Breast epithelium (tissue), 3 donors: ENCODE measurements at regions not wholly inside any gene's neighbourhood (a gene's known extent, or its start where the extent isn't known, plus 50 kb on each side); places are given as distances from the start of the nearest gene placed in this dataset.

Experiments
- CTCF ChIP-seq, 3 donors: fragments of 450-650 bp; IDR thresholded peaks; one replicate each; pipeline ENCODE4 v1.5.1; 2016 to 2017; ENCODE audit warnings: antibody characterized with exemption in 3 of 3, mild to moderate bottlenecking in 3 of 3, moderate library complexity in 3 of 3
- POLR2A ChIP-seq: fragments of 450-650 bp; IDR thresholded peaks from one replicate; pipeline ENCODE4 v1.6.1; 2016; ENCODE audit warnings: antibody characterized with exemption, mild to moderate bottlenecking, moderate library complexity
- POLR2AphosphoS5 ChIP-seq, 3 donors: sonication (generic); formaldehyde crosslinking; IDR thresholded peaks; one replicate each; pipeline ENCODE4 v1.6.1; 2017; ENCODE audit warnings: antibody characterized with exemption in 3 of 3

DNA sequence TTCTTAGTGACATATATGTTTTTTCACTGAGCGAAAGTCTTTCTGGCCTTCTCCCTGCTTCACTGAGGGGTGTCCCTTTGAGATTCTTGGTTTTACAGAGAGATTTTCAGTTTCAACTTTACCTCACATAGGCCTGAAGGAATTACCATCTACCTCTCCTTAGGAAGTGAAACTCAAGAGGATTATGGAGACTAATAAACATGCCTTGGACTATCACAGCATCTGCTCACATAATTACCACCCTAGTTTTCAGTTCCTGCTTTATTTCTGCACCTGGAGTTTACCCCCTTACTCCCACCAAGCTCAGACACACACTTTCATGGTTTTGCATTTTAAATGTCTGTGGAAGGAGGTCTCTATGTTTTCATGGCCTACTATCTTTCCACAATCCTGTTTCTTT is 118.3 kb upstream of the SCAF11 start:
- no peak for TF ChIP-seq CTCF (IDR thresholded peaks at IDR 0.05)
- TF ChIP-seq POLR2A: no peak
- no peak for TF ChIP-seq POLR2AphosphoS5 (IDR thresholded peaks at IDR 0.05)
